ENCODE measurements at regions not wholly inside any gene's neighbourhood (a gene's known extent, or its start where the extent isn't known, plus 50 kb on each side); places are given as distances from the start of the nearest gene placed in this dataset.

GRCh38 chr11:134524201-134524600 is 112.2 kb upstream of the B3GAT1 start:
- TF ChIP-seq CTCF (IDR thresholded peaks at IDR 0.05) (no peak), POLR2A (IDR thresholded peaks at IDR 0.05) (no peak), POLR2AphosphoS5 (IDR thresholded peaks at IDR 0.05) (no peak), EP300 (IDR thresholded peaks at IDR 0.05) (no peak)
